OCI-LY1 (cell line): ENCODE measurements at regions not wholly inside any gene's neighbourhood (a gene's known extent, or its start where the extent isn't known, plus 50 kb on each side); places are given as distances from the start of the nearest gene placed in this dataset.

Source experiments
- H2AFZ ChIP-seq: fragments of 200-600 bp; sonication (generic), shearing (Covaris generic); 2 replicates; pipeline ENCODE4 v1.6.0; 2014; ENCODE audit warnings: antibody characterized with exemption, mild to moderate bottlenecking, low read length
- H3F3A ChIP-seq: fragments of 200-600 bp; sonication (generic), shearing (Covaris generic); 2 replicates; pipeline ENCODE4 v1.6.0; 2014; ENCODE audit warnings: mild to moderate bottlenecking, antibody characterized with exemption, low read length, moderate library complexity; ENCODE audit not compliant: insufficient read depth
- H3K27ac ChIP-seq: fragments of 200-600 bp; sonication (generic); 2 replicates; pipeline ENCODE4 v1.5.1; 2014; ENCODE audit warnings: low read length, mixed run types, mild to moderate bottlenecking, low read depth; ENCODE audit not compliant: poor library complexity, severe bottlenecking
- H3K27me3 ChIP-seq: fragments of 200-600 bp; sonication (generic); 2 replicates; pipeline ENCODE4 v1.6.0; 2014; ENCODE audit warnings: antibody characterized with exemption, mild to moderate bottlenecking, low read length, moderate library complexity; ENCODE audit not compliant: insufficient read depth
- H3K36me3 ChIP-seq: fragments of 200-600 bp; sonication (generic); 2 replicates; pipeline ENCODE4 v1.6.1; 2014; ENCODE audit warnings: mild to moderate bottlenecking, antibody characterized with exemption, low read length, moderate library complexity, mixed read lengths; ENCODE audit not compliant: insufficient read depth
- H3K4me1 ChIP-seq: fragments of 200-600 bp; sonication (generic); 2 replicates; pipeline ENCODE4 v1.5.1; 2014; ENCODE audit warnings: mild to moderate bottlenecking, low read length, moderate library complexity; ENCODE audit not compliant: insufficient read depth, severe bottlenecking
- H3K4me2 ChIP-seq: fragments of 200-600 bp; sonication (generic), shearing (Covaris generic); 2 replicates; pipeline ENCODE4 v1.6.1; 2014; ENCODE audit warnings: low read length
- H3K4me3 ChIP-seq: fragments of 200-600 bp; sonication (generic); 2 replicates; pipeline ENCODE4 v1.5.1; 2014; ENCODE audit warnings: low read length, low read depth, mild to moderate bottlenecking, mixed read lengths; ENCODE audit not compliant: poor library complexity, severe bottlenecking
- H3K79me2 ChIP-seq: fragments of 200-600 bp; shearing (Covaris generic); 2 replicates; pipeline ENCODE4 v1.6.1; 2016; ENCODE audit warnings: mixed run types, low read length, mixed read lengths; ENCODE audit not compliant: insufficient read depth
- H3K9ac ChIP-seq: fragments of 200-600 bp; sonication (generic), shearing (Covaris generic); 2 replicates; pipeline ENCODE4 v1.6.1; 2014; ENCODE audit warnings: mild to moderate bottlenecking, low read length, mixed read lengths
- H3K9me2 ChIP-seq: fragments of 200-600 bp; sonication (generic), shearing (Covaris generic); 2 replicates; pipeline ENCODE4 v1.6.1; 2014; ENCODE audit warnings: low read depth, mild to moderate bottlenecking, low read length, mixed read lengths
- H3K9me3 ChIP-seq: fragments of 200-600 bp; shearing (Covaris generic); 2 replicates; pipeline ENCODE4 v1.6.1; 2014; ENCODE audit warnings: low read length, mixed read lengths
- H4K20me1 ChIP-seq: fragments of 200-600 bp; sonication (generic), shearing (Covaris generic); 2 replicates; pipeline ENCODE4 v1.6.0; 2016; ENCODE audit warnings: mild to moderate bottlenecking, low read length; ENCODE audit not compliant: insufficient read depth
- CTCF ChIP-seq: fragments of 200-600 bp; sonication (generic), shearing (Covaris generic); IDR thresholded peaks from 2 replicates; pipeline ENCODE4 v1.5.1; 2017; ENCODE audit warnings: mild to moderate bottlenecking, antibody characterized with exemption, low read length, moderate library complexity, mixed read lengths
- EZH2 ChIP-seq: fragments of 200-600 bp; sonication (generic), shearing (Covaris generic); IDR thresholded peaks from 2 replicates; pipeline ENCODE4 v1.8.0; 2017; ENCODE audit warnings: borderline replicate concordance, mixed run types, mild to moderate bottlenecking, antibody characterized with exemption, low read length, moderate library complexity, mixed read lengths

- H4K20me1 ChIP-seq = no peaks in the 10 kb centered on the region
- H2AFZ ChIP-seq = no peak overlapping the region
- no peaks in the 10 kb centered on the region for H3K79me2 ChIP-seq
- no peaks in the 10 kb centered on the region for H3K9me2 ChIP-seq
- H3K4me3 ChIP-seq = no peak overlapping the region
- TF ChIP-seq EZH2 (no peak), CTCF (no peak)
- no peak overlapping the region for H3K4me2 ChIP-seq
- H3K27ac ChIP-seq = no peak overlapping the region
- H3K9me3 ChIP-seq = no peaks in the 10 kb centered on the region
- no peaks in the 10 kb centered on the region for H3K36me3 ChIP-seq
- H3K4me1 ChIP-seq = no peaks in the 10 kb centered on the region
- no peaks in the 10 kb centered on the region for H3K27me3 ChIP-seq
- H3F3A ChIP-seq = no peaks in the 10 kb centered on the region
- H3K9ac ChIP-seq = no peak overlapping the region
Measured at GRCh38 chr5:3856036-3856435, 260.4 kb downstream of the IRX1 start.

- Histone ChIP-seq H3F3A (no peaks in the 10 kb centered on the region), H3K4me2 (no peak overlapping the region), H3K9me3 (no peaks in the 10 kb centered on the region), H3K79me2 (no peaks in the 10 kb centered on the region), H3K27ac (no peak overlapping the region), H4K20me1 (no peaks in the 10 kb centered on the region), H3K4me1 (no peaks in the 10 kb centered on the region), H3K36me3 (no peaks in the 10 kb centered on the region), H2AFZ (no peak overlapping the region), H3K9ac (no peak overlapping the region), H3K9me2 (no peaks in the 10 kb centered on the region), H3K27me3 (no peaks in the 10 kb centered on the region), H3K4me3 (no peak overlapping the region)
- TF ChIP-seq CTCF = no peak
- TF ChIP-seq EZH2 = no peak
Measured at GRCh38 chr5:3858524-3858923, 262.9 kb downstream of the IRX1 start.

- no peak overlapping the region for H3K4me3 ChIP-seq
- no peaks in the 10 kb centered on the region for H3K4me1 ChIP-seq
- H3K27me3 ChIP-seq = no peaks in the 10 kb centered on the region
- no peak overlapping the region for H3K27ac ChIP-seq
- H3K9ac ChIP-seq = no peak overlapping the region
- H4K20me1 ChIP-seq = no peaks in the 10 kb centered on the region
- no peaks in the 10 kb centered on the region for H3K79me2 ChIP-seq
- no peak overlapping the region for H3K4me2 ChIP-seq
- H2AFZ ChIP-seq = no peak overlapping the region
- H3F3A ChIP-seq = no peaks in the 10 kb centered on the region
- H3K36me3 ChIP-seq = no peaks in the 10 kb centered on the region
- no peaks in the 10 kb centered on the region for H3K9me3 ChIP-seq
- no peak for TF ChIP-seq EZH2
- TF ChIP-seq CTCF = no peak
- H3K9me2 ChIP-seq = no peaks in the 10 kb centered on the region
Measured at GRCh38 chr5:3862906-3863305, 267.3 kb downstream of the IRX1 start.
